GM21390 (cell line): ENCODE measurements at regions not wholly inside any gene's neighbourhood (a gene's known extent, or its start where the extent isn't known, plus 50 kb on each side); places are given as distances from the start of the nearest gene placed in this dataset.

ENCODE experiments used
- ATAC-seq: cut with Tn5 transposase; IDR thresholded peaks from one replicate; pipeline ENCODE4 v1.9.1; 2021; ENCODE audit not compliant: unreplicated experiment

GRCh38 chr20:11728937-11729336 lies 188.8 kb upstream of the BTBD3 start:
- no peak for ATAC-seq

- no peak for ATAC-seq
Measured at GRCh38 chr20:11729806-11730205, 187.9 kb upstream of the BTBD3 start.

GRCh38 chr20:11734431-11734830 lies 183.3 kb upstream of the BTBD3 start:
- ATAC-seq = no peak

- ATAC-seq = no peak
Measured at GRCh38 chr20:11738852-11739251, 178.8 kb upstream of the BTBD3 start.

- ATAC-seq = no peak
Measured at GRCh38 chr20:11740975-11741374, 176.7 kb upstream of the BTBD3 start.

GRCh38 chr20:11745145-11745544 lies 172.5 kb upstream of the BTBD3 start:
- no peak for ATAC-seq

GRCh38 chr20:11748436-11748835 lies 169.3 kb upstream of the BTBD3 start:
- no peak for ATAC-seq

GRCh38 chr20:11752336-11752735 lies 165.4 kb upstream of the BTBD3 start:
- no peak for ATAC-seq

GRCh38 chr20:11753155-11753554 lies 164.5 kb upstream of the BTBD3 start:
- no peak for ATAC-seq

- ATAC-seq = no peak
Measured at GRCh38 chr20:11754451-11754850, 163.2 kb upstream of the BTBD3 start.

GRCh38 chr20:11755071-11755841 lies 162.4 kb upstream of the BTBD3 start:
- no peak for ATAC-seq

- ATAC-seq = no peak
Measured at GRCh38 chr20:11761497-11761896, 156.2 kb upstream of the BTBD3 start.

- no peak for ATAC-seq
Measured at GRCh38 chr20:11766961-11767360, 150.7 kb upstream of the BTBD3 start.

GRCh38 chr20:11769825-11770224 lies 147.9 kb upstream of the BTBD3 start:
- ATAC-seq = no peak

GRCh38 chr20:11772226-11772730 lies 145.4 kb upstream of the BTBD3 start:
- no peak for ATAC-seq

GRCh38 chr20:11776687-11777086 lies 141.0 kb upstream of the BTBD3 start:
- no peak for ATAC-seq

GRCh38 chr20:11777387-11778205 lies 140.1 kb upstream of the BTBD3 start:
- no peak for ATAC-seq

- ATAC-seq = no peak
Measured at GRCh38 chr20:11778206-11778570, 139.5 kb upstream of the BTBD3 start.

GRCh38 chr20:11780765-11781369 lies 136.8 kb upstream of the BTBD3 start:
- ATAC-seq = no peak

- ATAC-seq = no peak
Measured at GRCh38 chr20:11783102-11783850, 134.4 kb upstream of the BTBD3 start.

GRCh38 chr20:11785885-11786507 lies 131.7 kb upstream of the BTBD3 start:
- ATAC-seq = no peak
